ENCODE measurements at regions not wholly inside any gene's neighbourhood (a gene's known extent, or its start where the extent isn't known, plus 50 kb on each side); places are given as distances from the start of the nearest gene placed in this dataset.

DNA sequence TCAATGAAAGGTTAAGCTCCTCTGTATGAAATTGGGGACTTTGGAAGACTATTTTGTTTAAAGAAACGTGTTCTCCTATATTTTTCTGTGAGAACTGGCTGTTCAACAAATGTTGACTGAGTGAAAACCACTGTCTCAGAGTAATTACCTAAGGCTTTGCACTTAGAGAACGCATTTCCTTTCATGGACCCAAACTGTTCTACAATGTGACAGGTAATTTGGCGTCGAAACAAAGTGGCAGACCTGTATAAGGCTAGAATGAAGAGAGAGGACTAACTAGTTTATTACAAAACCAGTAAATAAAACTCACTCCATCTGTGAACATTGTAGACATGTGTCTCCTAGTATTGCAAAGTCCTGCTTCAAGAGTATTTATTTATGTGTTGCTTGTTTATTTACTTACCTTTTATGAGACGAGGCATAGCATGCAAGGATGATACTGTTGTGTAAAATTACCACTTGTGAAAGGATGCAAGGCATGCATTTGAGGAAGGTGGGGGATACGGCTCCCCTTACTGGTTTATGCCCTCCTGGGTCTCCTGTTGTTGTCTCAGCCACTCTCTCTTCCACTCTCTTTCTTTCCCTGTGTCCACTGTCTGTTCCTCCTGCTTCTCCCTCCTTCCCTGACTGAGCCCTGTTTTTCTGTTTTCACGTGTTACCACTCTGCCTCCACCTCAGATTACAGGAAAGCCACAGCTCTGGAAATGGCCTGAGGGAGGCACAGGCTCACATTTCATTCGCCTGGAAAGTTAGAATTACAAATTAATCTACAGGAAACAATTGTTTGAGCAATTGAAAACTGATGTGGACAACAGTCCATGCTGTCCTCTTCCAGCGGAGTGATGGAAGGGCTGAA is 444.0 kb upstream of the ZNF608 start:
- no peak for DNase-seq

- DNase-seq: no peak
Measured at GRCh38 chr5:125194883-125195282, 448.4 kb upstream of the ZNF608 start.

DNA sequence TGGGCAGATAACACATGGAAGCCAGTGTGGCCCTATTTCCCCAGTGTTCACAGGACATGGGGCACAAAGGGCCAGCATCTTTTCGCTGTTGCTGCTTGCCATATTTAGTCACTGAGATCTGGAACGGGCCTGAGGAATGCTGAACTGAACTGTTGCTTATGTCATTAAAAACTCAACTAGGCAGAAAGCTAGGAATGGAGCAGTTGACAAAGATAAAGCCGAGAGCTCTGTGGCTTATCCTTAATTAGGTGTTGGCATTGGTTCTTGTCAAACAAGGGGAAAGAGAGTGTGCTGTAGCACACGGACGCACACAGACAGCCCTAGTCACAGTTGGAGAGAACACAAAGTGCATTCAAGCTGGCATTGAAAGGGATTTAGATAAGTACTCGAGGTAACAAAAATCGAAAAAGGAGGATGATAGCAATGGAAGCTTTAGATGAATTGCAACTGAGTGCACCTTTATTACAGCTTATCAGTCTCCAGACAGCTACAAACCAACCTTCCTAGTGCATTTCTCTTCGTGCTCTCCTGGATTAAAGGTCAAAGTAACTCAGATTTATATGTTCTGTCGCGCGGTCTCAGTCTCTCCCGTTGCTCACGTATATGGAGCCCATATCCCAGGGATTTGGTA is 450.2 kb upstream of the ZNF608 start:
- peak; percentile 60 for DNase-seq

GRCh38 chr5:125197321-125197720 is 450.9 kb upstream of the ZNF608 start:
- DNase-seq: no peak

DNA sequence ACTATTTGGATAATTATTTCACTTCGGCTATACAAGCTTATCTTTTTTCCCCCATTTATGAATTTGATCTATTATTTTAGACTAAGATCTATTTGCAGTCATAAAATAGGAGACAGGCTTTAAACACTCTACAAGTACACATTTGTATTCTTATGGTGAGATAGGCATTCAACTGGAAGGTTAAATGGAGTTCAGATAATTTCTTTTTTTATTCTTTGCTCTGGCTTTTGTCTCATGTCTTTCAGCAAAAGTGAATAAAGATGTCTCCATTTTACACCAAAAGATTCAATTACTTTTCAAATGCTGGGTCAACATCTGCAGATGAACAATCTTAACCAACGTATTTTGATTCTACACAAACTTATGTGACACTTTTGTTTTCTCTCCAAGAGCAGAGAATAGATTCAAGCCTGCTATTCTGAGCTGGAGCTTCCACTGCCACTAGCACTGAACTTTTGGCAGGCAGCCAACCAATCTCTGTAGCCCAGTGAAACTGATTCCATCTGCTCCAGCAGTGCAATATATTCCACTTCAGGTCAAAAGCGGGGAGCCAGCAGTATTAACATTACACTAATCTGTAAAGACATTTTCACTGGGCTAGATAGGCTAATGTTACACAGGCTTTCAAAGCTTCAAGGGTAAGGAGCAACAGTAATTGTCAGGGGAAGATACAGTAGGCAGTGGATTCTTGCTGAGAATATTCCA is 452.0 kb upstream of the ZNF608 start:
- peak; percentile 89 for DNase-seq

DNA sequence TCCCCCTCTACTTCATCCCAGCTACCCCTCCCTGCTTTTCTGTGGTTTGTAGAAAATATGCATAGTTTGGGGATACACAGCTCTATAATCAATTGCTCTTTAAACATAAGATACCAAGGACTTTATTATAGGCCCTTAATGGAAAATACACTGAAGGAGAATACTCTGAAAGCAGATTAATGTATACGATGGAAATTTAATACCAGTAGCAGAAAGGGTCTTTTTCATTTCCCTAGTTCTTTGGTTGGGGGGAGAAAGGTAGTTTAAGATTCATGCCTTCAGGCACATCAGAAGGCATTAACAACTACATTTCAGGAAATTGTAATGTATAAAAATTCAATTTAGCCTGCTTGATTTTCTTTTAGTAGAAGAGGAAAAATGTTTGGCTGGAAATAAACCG is 452.9 kb upstream of the ZNF608 start:
- no peak for DNase-seq

DNA sequence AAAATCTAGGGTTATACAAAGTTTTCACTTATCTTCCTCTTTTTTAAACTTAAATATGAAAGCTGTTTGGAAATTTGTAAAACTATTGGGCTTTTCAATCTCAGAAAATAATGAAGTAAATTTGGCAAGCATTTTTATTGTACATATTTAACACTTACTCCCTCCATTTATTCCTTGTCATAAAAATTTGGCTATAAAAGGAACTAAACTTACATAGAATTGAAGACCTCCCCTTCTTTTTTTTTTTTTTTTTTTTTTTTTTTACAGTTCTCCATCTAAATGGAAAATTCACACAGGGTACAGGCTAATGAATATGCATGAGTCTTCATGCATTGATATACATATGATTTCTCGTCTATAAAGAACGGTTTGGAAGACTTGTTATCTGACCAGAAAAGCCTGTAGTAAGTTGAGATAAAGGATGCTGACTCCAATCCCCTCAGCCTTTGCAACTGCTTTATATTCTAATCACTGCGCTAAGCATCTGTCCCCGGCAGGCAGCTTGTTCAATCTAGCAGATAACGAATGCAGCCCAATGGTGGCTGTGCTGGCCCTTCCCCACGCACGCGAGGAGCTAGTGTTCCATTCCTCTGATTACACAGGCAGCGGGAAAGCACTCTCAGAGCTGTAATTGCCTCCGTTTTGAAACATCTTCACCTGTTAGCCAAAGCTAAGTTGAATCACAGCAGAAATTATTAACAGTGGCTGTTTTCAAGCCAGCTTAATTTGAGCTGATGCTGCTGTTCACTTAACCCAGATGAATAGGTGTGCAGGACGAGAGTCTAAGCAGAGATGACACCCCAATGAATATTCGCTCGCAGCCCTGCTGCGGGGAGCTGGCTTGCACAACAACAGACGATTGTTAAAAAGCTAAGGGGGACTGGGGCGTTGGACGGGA is 453.8 kb upstream of the ZNF608 start:
- peak; percentile 42 for DNase-seq

DNA sequence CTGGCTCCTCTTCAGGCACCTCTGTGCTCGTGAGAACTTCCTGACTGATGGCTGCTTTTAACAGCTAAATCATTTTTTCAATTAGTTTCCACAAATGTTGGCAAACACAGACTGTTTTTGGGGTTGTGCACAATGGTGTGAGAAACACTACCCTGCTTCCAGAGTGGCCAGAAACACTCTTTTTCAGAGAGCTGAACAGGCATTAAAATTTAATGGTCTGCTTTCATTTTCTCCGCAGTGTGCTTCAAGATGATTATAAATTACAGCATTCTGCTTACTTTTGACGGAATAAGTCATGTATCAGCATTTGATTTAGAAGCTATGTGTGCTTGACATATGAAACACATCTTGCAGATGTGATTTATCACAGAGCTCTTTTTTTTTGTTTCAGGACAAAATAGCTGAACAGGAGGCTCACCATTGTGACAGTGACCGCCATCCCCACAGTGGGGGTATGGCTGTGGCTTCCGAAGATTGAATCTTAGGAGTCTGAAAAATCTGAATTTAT is 454.5 kb upstream of the ZNF608 start:
- no peak for DNase-seq

DNA sequence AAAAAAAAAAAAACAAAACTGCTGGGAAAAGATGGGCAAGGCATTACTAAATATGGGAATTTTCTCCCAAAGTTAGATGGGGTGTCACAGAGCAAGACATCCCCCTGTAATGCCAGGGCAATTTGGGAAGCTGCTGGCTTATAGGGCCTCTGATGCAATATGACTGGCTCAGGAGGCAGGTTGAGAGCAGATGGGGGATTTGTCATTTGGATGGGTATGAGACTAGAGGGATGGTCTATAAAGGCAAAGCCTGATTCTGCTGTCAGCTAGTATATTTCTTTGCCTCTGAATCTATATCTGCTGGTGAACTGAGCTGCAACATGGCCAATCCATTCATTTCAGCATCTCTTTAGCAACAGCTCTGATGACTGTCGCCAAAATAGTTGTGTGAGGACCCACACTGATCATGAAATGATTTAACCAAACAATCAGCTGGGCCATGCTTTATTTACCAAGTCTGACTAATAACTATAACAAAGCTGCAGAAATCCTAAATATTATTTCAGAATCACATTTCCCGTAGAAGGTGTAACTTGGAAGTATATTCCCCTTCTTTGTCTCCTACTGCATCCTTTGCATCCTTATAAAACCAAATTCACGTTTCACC is 455.1 kb upstream of the ZNF608 start:
- no peak for DNase-seq

DNA sequence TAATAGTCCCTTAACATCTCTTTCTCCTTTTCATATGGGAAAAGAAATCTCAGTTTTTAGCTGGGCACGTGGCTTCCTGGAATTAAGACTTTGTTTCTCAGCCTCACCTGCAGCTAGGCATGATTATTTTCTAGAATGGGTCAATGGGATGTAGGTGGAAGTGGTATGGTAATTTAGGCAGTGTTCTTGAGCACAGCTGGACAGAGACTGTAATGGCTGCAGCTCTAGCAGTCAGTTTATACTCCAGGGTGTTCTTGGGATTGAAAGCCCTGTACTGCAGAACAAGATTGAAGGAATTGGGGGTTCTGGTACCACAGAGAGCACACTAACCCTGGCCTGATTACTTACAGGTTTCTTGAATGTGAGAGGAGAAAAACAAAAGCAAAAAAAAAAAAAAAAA is 455.9 kb upstream of the ZNF608 start:
- no peak for DNase-seq

DNA sequence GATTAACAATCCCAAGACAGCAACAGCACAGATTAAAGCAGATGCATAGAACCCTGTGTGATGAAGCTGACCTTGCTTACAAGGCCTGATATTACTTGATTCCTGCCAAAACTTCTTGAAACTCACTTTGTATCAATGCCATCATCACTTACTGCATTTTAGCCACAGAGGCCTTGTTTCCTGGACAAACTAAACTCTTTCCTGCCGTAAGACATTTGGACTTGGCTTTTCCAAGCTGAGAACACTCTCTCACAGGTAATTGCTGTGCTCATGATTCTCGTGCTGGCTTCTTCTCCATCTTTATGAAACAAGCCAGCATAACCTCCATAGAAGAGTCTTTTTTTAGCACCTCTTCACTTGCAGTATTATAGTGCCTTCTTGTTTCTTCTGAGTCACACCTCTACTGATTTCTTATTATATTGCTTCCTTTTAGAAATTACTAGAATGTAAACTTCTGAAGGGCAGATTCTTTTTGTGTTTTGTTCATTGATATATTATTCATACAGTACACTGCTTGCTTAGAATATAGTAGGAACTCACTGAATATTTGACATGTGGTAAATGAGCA is 456.5 kb upstream of the ZNF608 start:
- no peak for DNase-seq

DNA sequence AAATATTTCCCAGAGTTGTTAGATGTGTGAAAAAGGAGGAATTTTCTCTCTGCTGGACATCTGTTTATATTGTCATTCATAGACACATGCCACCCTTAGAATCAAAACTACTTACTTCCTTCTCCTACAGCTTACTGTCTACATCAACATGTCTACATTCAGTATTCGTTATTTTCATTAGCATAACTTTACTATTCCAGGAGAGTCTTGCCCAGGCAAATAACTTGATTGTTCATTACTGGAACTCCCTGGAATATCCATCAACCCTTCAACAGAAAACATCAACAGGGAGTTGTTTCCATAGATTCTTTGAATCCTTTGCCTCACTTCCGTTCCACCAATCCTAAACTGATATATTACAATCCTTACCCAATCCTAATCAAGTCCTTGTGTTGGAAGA is 457.5 kb upstream of the ZNF608 start:
- DNase-seq: no peak

GRCh38 chr5:125205601-125206225 is 459.3 kb upstream of the ZNF608 start:
- DNase-seq: no peak

GRCh38 chr5:125207856-125208255 is 461.4 kb upstream of the ZNF608 start:
- no peak for DNase-seq

GRCh38 chr5:125209650-125210049 is 463.2 kb upstream of the ZNF608 start:
- DNase-seq: no peak

DNA sequence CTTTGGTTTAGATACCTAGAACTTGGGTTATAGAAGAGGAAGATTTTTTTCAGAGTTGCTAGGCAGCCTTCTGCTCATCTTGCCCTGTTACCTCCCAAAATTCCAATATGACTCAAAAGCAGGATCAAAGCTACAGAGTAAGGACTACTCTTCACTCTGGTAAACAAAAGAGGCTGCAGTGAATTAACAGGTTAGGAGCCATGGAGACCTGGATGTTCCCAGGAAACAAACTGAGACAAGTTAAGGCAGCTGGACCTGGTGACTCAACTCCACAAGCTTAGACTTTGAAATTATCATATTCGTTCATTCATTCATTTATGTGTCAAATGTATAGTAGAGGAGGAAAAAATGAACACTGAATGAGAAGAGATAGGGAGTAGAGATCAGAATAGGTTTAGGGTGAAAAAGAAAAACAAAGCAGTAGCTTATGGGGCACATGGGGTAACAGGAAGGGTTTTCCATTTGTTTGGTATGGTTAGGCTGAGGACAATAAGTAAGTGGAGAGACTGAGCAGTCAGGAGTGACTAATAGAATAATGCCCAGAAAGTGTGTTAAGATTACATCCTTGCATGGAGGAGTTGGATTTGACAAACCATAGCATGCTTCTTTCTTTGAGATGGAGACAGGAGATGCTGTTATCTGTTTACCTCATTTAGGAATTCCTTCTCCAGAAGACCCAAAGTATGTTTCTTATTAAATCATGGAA is 464.0 kb upstream of the ZNF608 start:
- DNase-seq: no peak

GRCh38 chr5:125214080-125214479 is 467.6 kb upstream of the ZNF608 start:
- no peak for DNase-seq

DNA sequence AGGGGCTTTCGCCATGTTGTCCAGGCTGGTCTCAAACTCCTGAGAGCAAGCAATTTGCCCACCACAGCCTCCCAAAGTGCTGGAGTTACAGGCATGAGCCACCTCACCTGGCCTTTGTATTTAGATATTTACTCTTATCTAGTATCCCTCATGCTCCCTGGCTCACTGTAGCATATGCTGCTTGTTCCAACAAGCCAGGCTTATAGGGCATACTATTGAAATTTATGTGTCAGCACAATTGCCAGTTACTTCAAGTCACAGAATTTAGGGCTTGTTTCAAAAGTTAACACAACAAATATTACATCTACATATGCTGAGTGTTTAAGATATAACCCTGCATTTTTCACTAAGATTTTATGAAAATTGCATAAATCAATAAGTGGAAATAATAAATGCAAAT is 469.2 kb upstream of the ZNF608 start:
- DNase-seq: no peak

GRCh38 chr5:125219710-125220109 is 473.3 kb upstream of the ZNF608 start:
- no peak for DNase-seq

DNA sequence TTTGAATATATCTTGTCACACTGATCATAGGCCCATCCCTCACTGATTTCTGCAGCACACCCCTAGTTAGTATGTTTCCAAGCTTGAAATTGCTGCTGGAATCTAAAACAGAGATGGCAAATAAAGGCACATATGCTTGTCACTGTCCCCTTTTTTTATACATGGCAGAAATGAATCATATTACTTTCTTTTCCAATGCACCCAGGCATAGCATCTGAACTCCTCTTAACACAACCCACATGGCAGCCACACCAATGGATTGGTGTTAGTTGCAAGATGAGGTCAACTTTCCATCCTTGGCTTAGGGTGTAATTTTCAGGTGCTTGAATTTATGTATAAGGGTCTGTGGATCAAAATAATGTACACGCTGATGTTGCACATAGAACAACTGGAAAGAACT is 473.8 kb upstream of the ZNF608 start:
- DNase-seq: no peak
